ENCODE measurements at regions not wholly inside any gene's neighbourhood (a gene's known extent, or its start where the extent isn't known, plus 50 kb on each side); places are given as distances from the start of the nearest gene placed in this dataset.

DNA sequence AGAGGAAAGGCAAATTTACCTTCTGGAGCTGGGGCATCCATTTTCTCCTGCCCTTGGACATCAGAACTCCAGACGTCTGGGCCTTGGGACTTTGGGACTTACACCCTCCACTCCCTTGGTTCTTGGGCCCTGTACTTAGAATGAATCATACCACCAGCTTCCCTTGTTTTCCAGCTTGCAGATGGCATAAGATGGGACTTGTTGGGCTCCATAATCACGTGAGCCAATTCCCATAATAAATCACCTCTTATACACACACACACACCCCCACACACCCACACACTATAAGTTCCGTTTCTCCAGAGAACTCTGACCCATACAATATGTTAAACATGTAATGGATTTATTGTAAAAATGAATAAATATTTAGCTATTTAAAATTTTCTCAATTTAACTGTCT, 185.7 kb downstream of the GIPC2 start:
- Histone ChIP-seq H3K27ac (ENCODE audit: low read depth, low read length) (no peak overlapping the region), H3K27me3 (ENCODE audit: control insufficient read depth in 2 of 2, insufficient read depth in 2 of 2, low read length in 2 of 2) (no peaks in the 10 kb centered on the region), H3K4me1 (ENCODE audit: control insufficient read depth in 2 of 2, insufficient read depth in 2 of 2, low read length in 2 of 2) (no peaks in the 10 kb centered on the region), H3K9me3 (ENCODE audit: control insufficient read depth in 2 of 3, low read length in 3 of 3) (no peaks in the 10 kb centered on the region), H3K36me3 (ENCODE audit: control insufficient read depth in 2 of 3, insufficient read depth in 3 of 3, low read length in 3 of 3) (no peaks in the 10 kb centered on the region), H3K4me3 (ENCODE audit: low read length) (no peak overlapping the region)
- ChIA-PET CTCF (no interaction called here), POLR2A (no interaction called here)
- H3K4me3 Mint-ChIP-seq = no peak overlapping the region
- no peak overlapping the region for H3K27ac Mint-ChIP-seq
- ATAC-seq (no peak), DNase-seq (no peak)
- H3K27me3 Mint-ChIP-seq = peaks cover 0 to 27% (median 22%) of the 10 kb centered on the region in 5 donors
- H3K4me1 Mint-ChIP-seq = no peaks in the 10 kb centered on the region
- H3K9me3 Mint-ChIP-seq = peaks cover 0 to 6% (median 1%) of the 10 kb centered on the region in 11 donors
- H3K36me3 Mint-ChIP-seq = no peaks in the 10 kb centered on the region
- intact Hi-C loops (cut with micrococcal nuclease) = no loop called here

DNA sequence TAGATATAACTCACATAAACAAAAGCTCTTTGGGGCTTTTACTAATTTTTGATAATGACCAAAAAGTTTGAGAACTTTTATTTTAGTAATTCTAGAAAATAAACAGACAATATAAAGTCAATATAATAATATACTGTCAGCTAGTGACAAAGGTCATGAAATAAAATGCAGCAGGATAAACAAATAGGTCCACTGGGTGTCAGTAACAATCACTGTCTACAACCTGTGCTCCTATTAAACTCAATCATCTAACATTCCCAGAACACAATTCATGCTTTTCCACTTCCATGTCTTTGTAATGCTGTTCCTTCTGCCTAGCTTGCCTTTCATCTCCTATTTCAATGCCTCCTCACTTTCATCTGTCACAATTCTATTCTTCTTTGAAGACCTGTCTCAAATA, 186.1 kb downstream of the GIPC2 start:
- DNase-seq (no peak), ATAC-seq (no peak)
- H3K27me3 Mint-ChIP-seq = peaks cover 0 to 27% (median 18%) of the 10 kb centered on the region in 5 donors
- ChIA-PET CTCF (no interaction called here), POLR2A (no interaction called here)
- Histone ChIP-seq H3K36me3 (ENCODE audit: control insufficient read depth in 2 of 3, insufficient read depth in 3 of 3, low read length in 3 of 3) (no peaks in the 10 kb centered on the region), H3K27ac (ENCODE audit: low read depth, low read length) (no peak overlapping the region), H3K4me1 (ENCODE audit: control insufficient read depth in 2 of 2, insufficient read depth in 2 of 2, low read length in 2 of 2) (no peaks in the 10 kb centered on the region), H3K4me3 (ENCODE audit: low read length) (no peak overlapping the region), H3K9me3 (ENCODE audit: control insufficient read depth in 2 of 3, low read length in 3 of 3) (no peaks in the 10 kb centered on the region), H3K27me3 (ENCODE audit: control insufficient read depth in 2 of 2, insufficient read depth in 2 of 2, low read length in 2 of 2) (no peaks in the 10 kb centered on the region)
- H3K27ac Mint-ChIP-seq = no peak overlapping the region
- no peaks in the 10 kb centered on the region for H3K4me1 Mint-ChIP-seq
- intact Hi-C loops (cut with micrococcal nuclease) = no loop called here
- peaks cover 0 to 8% (median 3%) of the 10 kb centered on the region in 11 donors for H3K9me3 Mint-ChIP-seq
- H3K36me3 Mint-ChIP-seq = no peaks in the 10 kb centered on the region
- no peak overlapping the region for H3K4me3 Mint-ChIP-seq

- Mint-ChIP-seq H3K27me3 (peaks cover 0 to 27% (median 12%) of the 10 kb centered on the region in 5 donors), H3K27ac (no peak overlapping the region), H3K4me1 (no peaks in the 10 kb centered on the region), H3K4me3 (no peak overlapping the region), H3K9me3 (peaks cover 0 to 6% (median 4%) of the 10 kb centered on the region in 11 donors), H3K36me3 (no peaks in the 10 kb centered on the region)
- no peak overlapping the region for H3K4me3 ChIP-seq (ENCODE audit: low read length)
- H3K27me3 ChIP-seq (ENCODE audit: control insufficient read depth in 2 of 2, insufficient read depth in 2 of 2, low read length in 2 of 2) = no peaks in the 10 kb centered on the region
- H3K27ac ChIP-seq (ENCODE audit: low read depth, low read length) = no peak overlapping the region
- ChIA-PET CTCF (no interaction called here), POLR2A (no interaction called here)
- intact Hi-C loops (cut with micrococcal nuclease) = no loop called here
- ATAC-seq (no peak), DNase-seq (no peak)
- no peaks in the 10 kb centered on the region for H3K36me3 ChIP-seq (ENCODE audit: control insufficient read depth in 2 of 3, insufficient read depth in 3 of 3, low read length in 3 of 3)
- H3K9me3 ChIP-seq (ENCODE audit: control insufficient read depth in 2 of 3, low read length in 3 of 3) = no peaks in the 10 kb centered on the region
- no peaks in the 10 kb centered on the region for H3K4me1 ChIP-seq (ENCODE audit: control insufficient read depth in 2 of 2, insufficient read depth in 2 of 2, low read length in 2 of 2)
Observed at GRCh38 chr1:78232630-78233029, 186.9 kb downstream of the GIPC2 start.

GRCh38 chr1:78234496-78234895, 188.7 kb downstream of the GIPC2 start:
- POLR2A ChIA-PET = no interaction called here
- ATAC-seq (no peak), DNase-seq (no peak)
- Histone ChIP-seq H3K27me3 (ENCODE audit: control insufficient read depth in 2 of 2, insufficient read depth in 2 of 2, low read length in 2 of 2) (no peaks in the 10 kb centered on the region), H3K27ac (ENCODE audit: low read depth, low read length) (no peak overlapping the region), H3K9me3 (ENCODE audit: control insufficient read depth in 2 of 3, low read length in 3 of 3) (no peaks in the 10 kb centered on the region), H3K36me3 (ENCODE audit: control insufficient read depth in 2 of 3, insufficient read depth in 3 of 3, low read length in 3 of 3) (no peaks in the 10 kb centered on the region), H3K4me1 (ENCODE audit: control insufficient read depth in 2 of 2, insufficient read depth in 2 of 2, low read length in 2 of 2) (no peaks in the 10 kb centered on the region), H3K4me3 (ENCODE audit: low read length) (no peak overlapping the region)
- Mint-ChIP-seq H3K9me3 (peaks cover 0 to 10% (median 7%) of the 10 kb centered on the region in 11 donors), H3K27ac (no peak overlapping the region), H3K36me3 (no peaks in the 10 kb centered on the region), H3K27me3 (peaks cover 0 to 25% (median 12%) of the 10 kb centered on the region in 5 donors), H3K4me1 (no peaks in the 10 kb centered on the region), H3K4me3 (no peak overlapping the region)
- CTCF ChIA-PET = interaction anchor here (0.5 kb wide), 1 partner anchor 491 kb away, joined by 5 read pairs; no protein-coding TSS in a partner anchor
- intact Hi-C loops (cut with micrococcal nuclease) = no loop called here

GRCh38 chr1:78236716-78237115, 190.9 kb downstream of the GIPC2 start:
- ATAC-seq = no peak
- Mint-ChIP-seq H3K36me3 (no peaks in the 10 kb centered on the region), H3K4me3 (no peak overlapping the region), H3K27ac (no peak overlapping the region), H3K4me1 (no peaks in the 10 kb centered on the region), H3K9me3 (peaks cover 0 to 10% (median 8%) of the 10 kb centered on the region in 11 donors), H3K27me3 (peaks cover 0 to 18% (median 8%) of the 10 kb centered on the region in 5 donors)
- Histone ChIP-seq H3K27ac (ENCODE audit: low read depth, low read length) (no peak overlapping the region), H3K4me1 (ENCODE audit: control insufficient read depth in 2 of 2, insufficient read depth in 2 of 2, low read length in 2 of 2) (no peaks in the 10 kb centered on the region), H3K27me3 (ENCODE audit: control insufficient read depth in 2 of 2, insufficient read depth in 2 of 2, low read length in 2 of 2) (no peaks in the 10 kb centered on the region), H3K4me3 (ENCODE audit: low read length) (no peak overlapping the region), H3K36me3 (ENCODE audit: control insufficient read depth in 2 of 3, insufficient read depth in 3 of 3, low read length in 3 of 3) (no peaks in the 10 kb centered on the region), H3K9me3 (ENCODE audit: control insufficient read depth in 2 of 3, low read length in 3 of 3) (no peaks in the 10 kb centered on the region)
- DNase-seq = no peak
- POLR2A ChIA-PET = no interaction called here
- intact Hi-C loops (cut with micrococcal nuclease) = no loop called here
- CTCF ChIA-PET = no interaction called here

GRCh38 chr1:78237364-78237916, 191.7 kb downstream of the GIPC2 start:
- no peak overlapping the region for H3K4me3 ChIP-seq (ENCODE audit: low read length)
- H3K27me3 ChIP-seq (ENCODE audit: control insufficient read depth in 2 of 2, insufficient read depth in 2 of 2, low read length in 2 of 2) = no peaks in the 10 kb centered on the region
- no peaks in the 10 kb centered on the region for H3K36me3 ChIP-seq (ENCODE audit: control insufficient read depth in 2 of 3, insufficient read depth in 3 of 3, low read length in 3 of 3)
- H3K9me3 ChIP-seq (ENCODE audit: control insufficient read depth in 2 of 3, low read length in 3 of 3) = no peaks in the 10 kb centered on the region
- no peaks in the 10 kb centered on the region for H3K4me1 Mint-ChIP-seq
- H3K27me3 Mint-ChIP-seq = peaks cover 0 to 12% (median 8%) of the 10 kb centered on the region in 5 donors
- no peak overlapping the region for H3K4me3 Mint-ChIP-seq
- intact Hi-C loops (cut with micrococcal nuclease) = no loop called here
- no peak overlapping the region for H3K27ac ChIP-seq (ENCODE audit: low read depth, low read length)
- H3K9me3 Mint-ChIP-seq = peaks cover 0 to 10% (median 8%) of the 10 kb centered on the region in 11 donors
- ATAC-seq = no peak
- ChIA-PET CTCF (no interaction called here), POLR2A (no interaction called here)
- H3K27ac Mint-ChIP-seq = no peak overlapping the region
- no peaks in the 10 kb centered on the region for H3K36me3 Mint-ChIP-seq
- no peaks in the 10 kb centered on the region for H3K4me1 ChIP-seq (ENCODE audit: control insufficient read depth in 2 of 2, insufficient read depth in 2 of 2, low read length in 2 of 2)
- no peak for DNase-seq

- intact Hi-C loops (cut with micrococcal nuclease) = no loop called here
- no peaks in the 10 kb centered on the region for H3K27me3 ChIP-seq (ENCODE audit: control insufficient read depth in 2 of 2, insufficient read depth in 2 of 2, low read length in 2 of 2)
- peaks cover 0 to 11% (median 8%) of the 10 kb centered on the region in 11 donors for H3K9me3 Mint-ChIP-seq
- H3K4me3 ChIP-seq (ENCODE audit: low read length) = no peak overlapping the region
- DNase-seq (no peak), ATAC-seq (no peak)
- no peak overlapping the region for H3K27ac Mint-ChIP-seq
- CTCF ChIA-PET = no interaction called here
- no peaks in the 10 kb centered on the region for H3K36me3 ChIP-seq (ENCODE audit: control insufficient read depth in 2 of 3, insufficient read depth in 3 of 3, low read length in 3 of 3)
- H3K36me3 Mint-ChIP-seq = no peaks in the 10 kb centered on the region
- H3K4me3 Mint-ChIP-seq = no peak overlapping the region
- H3K27me3 Mint-ChIP-seq = peaks cover 0 to 12% (median 7%) of the 10 kb centered on the region in 5 donors
- no peaks in the 10 kb centered on the region for H3K4me1 Mint-ChIP-seq
- H3K9me3 ChIP-seq (ENCODE audit: control insufficient read depth in 2 of 3, low read length in 3 of 3) = no peaks in the 10 kb centered on the region
- POLR2A ChIA-PET = interaction anchor here (0.8 kb wide), 1 partner anchor 161 kb away, joined by 3 read pairs; no protein-coding TSS in a partner anchor
- H3K4me1 ChIP-seq (ENCODE audit: control insufficient read depth in 2 of 2, insufficient read depth in 2 of 2, low read length in 2 of 2) = no peaks in the 10 kb centered on the region
- H3K27ac ChIP-seq (ENCODE audit: low read depth, low read length) = no peak overlapping the region
Observed at GRCh38 chr1:78240191-78240590, 194.4 kb downstream of the GIPC2 start.

All from naive thymus-derived CD4-positive, alpha-beta T cell (primary cell).